NT2/D1 (cell line): ENCODE measurements at regions not wholly inside any gene's neighbourhood (a gene's known extent, or its start where the extent isn't known, plus 50 kb on each side); places are given as distances from the start of the nearest gene placed in this dataset.

Experiments used
- DNase-seq: peaks from one replicate; pipeline ENCODE4 v3.0.0-alpha.2; 2011; ENCODE audit warnings: low read depth, low spot score
- H3K27me3 ChIP-seq: 2 replicates; pipeline ENCODE4 v1.6.0; 2011; ENCODE audit warnings: mild to moderate bottlenecking; ENCODE audit not compliant: insufficient read length, insufficient read depth
- H3K36me3 ChIP-seq: 2 replicates; pipeline ENCODE4 v1.6.1; 2011; ENCODE audit warnings: mild to moderate bottlenecking, low read length, mixed read lengths; ENCODE audit not compliant: insufficient read depth, insufficient read length
- H3K4me1 ChIP-seq: 2 replicates; pipeline ENCODE4 v1.5.1; 2011; ENCODE audit not compliant: insufficient read depth, insufficient read length
- H3K4me3 ChIP-seq: 2 replicates; pipeline ENCODE4 v1.5.1; 2011; ENCODE audit warnings: low read depth; ENCODE audit not compliant: insufficient read length
- H3K9ac ChIP-seq: 2 replicates; pipeline ENCODE4 v1.6.0; 2011; ENCODE audit warnings: low read depth; ENCODE audit not compliant: insufficient read length
- H3K9me3 ChIP-seq: 2 replicates; pipeline ENCODE4 v1.5.1; 2011; ENCODE audit warnings: mild to moderate bottlenecking, low read length; ENCODE audit not compliant: insufficient read depth
- SUZ12 ChIP-seq: IDR thresholded peaks from 2 replicates; pipeline ENCODE4 v1.6.1; 2011; ENCODE audit not compliant: insufficient read length, insufficient read depth; ENCODE audit errors: extremely low read depth
- YY1 ChIP-seq: IDR thresholded peaks from 2 replicates; pipeline ENCODE4 v1.6.1; 2011; ENCODE audit not compliant: insufficient read length, insufficient read depth
- ZNF274 ChIP-seq: IDR thresholded peaks from 2 replicates; pipeline ENCODE4 v1.6.1; 2011; ENCODE audit warnings: mild to moderate bottlenecking, low read depth, low read length

- H3K36me3 ChIP-seq = no peaks in the 10 kb centered on the region
- no peak overlapping the region for H3K4me3 ChIP-seq
- no peaks in the 10 kb centered on the region for H3K9me3 ChIP-seq
- TF ChIP-seq ZNF274 (no peak), SUZ12 (no peak), YY1 (no peak)
- H3K9ac ChIP-seq = no peak overlapping the region
- no peaks in the 10 kb centered on the region for H3K4me1 ChIP-seq
- DNase-seq = no peak
- H3K27me3 ChIP-seq = no peaks in the 10 kb centered on the region
Observed at GRCh38 chr11:59008947-59009346, 69.7 kb downstream of the GLYATL1 start.

GRCh38 chr11:59009661-59010060 lies 70.4 kb downstream of the GLYATL1 start:
- Histone ChIP-seq H3K4me1 (no peaks in the 10 kb centered on the region), H3K4me3 (no peak overlapping the region), H3K27me3 (no peaks in the 10 kb centered on the region), H3K9me3 (0 out of 2 replicates have a peak, but pooled peaks cover 2% of the 10 kb centered on the region), H3K9ac (no peak overlapping the region), H3K36me3 (no peaks in the 10 kb centered on the region)
- no peak for DNase-seq
- TF ChIP-seq YY1 (no peak), SUZ12 (no peak)

- TF ChIP-seq SUZ12 (no peak), YY1 (no peak), ZNF274 (no peak)
- no peak for DNase-seq
- no peak overlapping the region for H3K9ac ChIP-seq
- peaks cover 12% of the 10 kb centered on the region; the same call in 1 of the 2 replicates for H3K9me3 ChIP-seq
- no peak overlapping the region for H3K4me3 ChIP-seq
- no peaks in the 10 kb centered on the region for H3K4me1 ChIP-seq
- H3K36me3 ChIP-seq = no peaks in the 10 kb centered on the region
- H3K27me3 ChIP-seq = no peaks in the 10 kb centered on the region
Observed at GRCh38 chr11:59010708-59011107, 71.4 kb downstream of the GLYATL1 start.

DNA sequence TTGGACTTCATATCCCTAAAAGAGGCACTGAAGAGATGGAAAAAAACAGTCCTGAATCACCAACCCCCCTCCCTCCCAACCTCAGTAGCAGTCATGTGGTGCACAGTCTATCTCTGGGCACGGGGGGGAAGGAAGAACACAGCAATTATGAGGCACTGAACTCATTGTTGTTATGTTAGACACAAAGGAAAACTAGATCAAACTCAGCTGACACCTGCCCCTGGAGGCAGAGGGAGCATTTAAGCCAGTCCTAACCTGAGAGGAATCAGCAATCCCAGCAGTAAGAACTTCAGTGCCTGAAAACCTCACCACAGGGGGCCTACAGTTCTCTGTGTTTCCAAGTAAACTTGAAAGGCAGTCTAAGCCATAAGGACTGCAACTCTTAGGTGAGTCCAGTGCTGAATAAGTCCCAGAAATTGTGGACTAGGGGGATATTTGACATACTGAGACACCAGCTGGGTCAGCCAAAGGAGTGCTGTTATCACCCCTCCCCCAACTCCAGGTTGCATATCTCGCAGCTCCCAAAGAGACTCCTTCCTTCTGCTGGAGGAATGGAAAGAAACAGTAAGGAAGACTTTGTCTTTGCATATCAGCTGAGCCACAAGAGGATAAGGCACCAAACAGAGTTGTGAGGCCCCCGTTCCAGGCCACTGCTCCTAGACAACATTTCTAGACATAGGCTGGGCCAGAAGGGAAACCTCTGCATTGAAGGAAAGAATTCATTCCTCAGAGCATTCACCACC lies 72.5 kb downstream of the GLYATL1 start:
- H3K36me3 ChIP-seq = no peaks in the 10 kb centered on the region
- peak; percentile 81 for DNase-seq
- H3K4me1 ChIP-seq = no peaks in the 10 kb centered on the region
- TF ChIP-seq ZNF274 = no peak
- TF ChIP-seq YY1 = no peak
- no peak overlapping the region for H3K9ac ChIP-seq
- H3K27me3 ChIP-seq = no peaks in the 10 kb centered on the region
- H3K9me3 ChIP-seq = peaks cover 12% of the 10 kb centered on the region; the same call in 1 of the 2 replicates
- H3K4me3 ChIP-seq = no peak overlapping the region

DNA sequence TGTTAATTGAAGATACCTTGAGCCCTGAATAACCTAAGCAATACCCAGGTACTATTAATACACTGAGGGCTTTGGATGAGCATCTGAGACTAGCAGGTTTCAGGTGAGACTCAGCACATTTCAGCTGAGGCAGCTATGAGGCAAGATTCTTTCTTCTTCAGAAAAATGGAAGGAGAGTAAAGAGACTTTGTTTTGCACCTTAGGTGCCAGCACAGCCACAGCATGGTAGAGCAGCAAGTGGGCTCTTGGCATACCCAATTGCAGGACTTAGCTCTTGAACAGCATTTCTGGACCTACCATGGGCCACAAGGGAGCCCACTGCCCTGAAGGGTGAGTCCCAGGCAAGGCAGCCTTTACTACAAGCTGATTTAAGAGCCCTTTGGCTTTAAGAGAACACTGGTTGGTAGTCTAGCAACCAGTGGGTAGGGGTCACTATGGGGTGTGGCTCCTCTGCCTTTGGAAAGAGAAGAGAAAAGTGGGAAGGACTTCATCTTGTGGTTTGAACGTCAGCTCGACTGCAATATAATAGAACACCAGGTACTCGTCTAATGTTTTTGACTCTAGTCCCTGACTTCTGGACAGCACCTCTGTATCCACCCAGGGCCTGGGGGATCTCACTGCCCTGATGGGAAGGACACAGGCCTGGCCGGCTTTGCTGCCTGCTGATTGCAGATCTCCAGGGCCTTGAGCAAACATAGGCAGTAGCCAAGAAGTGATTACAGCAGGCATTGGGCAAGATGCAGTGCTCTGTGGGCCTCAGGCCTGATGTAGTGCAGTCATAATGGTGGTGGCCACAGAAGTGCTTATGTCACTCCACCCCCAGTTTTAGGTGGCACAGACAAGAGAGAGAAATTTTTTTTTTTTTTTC lies 73.3 kb downstream of the GLYATL1 start:
- no peak overlapping the region for H3K9ac ChIP-seq
- no peak for DNase-seq
- no peak overlapping the region for H3K4me3 ChIP-seq
- H3K27me3 ChIP-seq = no peaks in the 10 kb centered on the region
- TF ChIP-seq YY1 (no peak), SUZ12 (no peak), ZNF274 (no peak)
- peaks cover 12% of the 10 kb centered on the region; the same call in 1 of the 2 replicates for H3K9me3 ChIP-seq
- H3K4me1 ChIP-seq = no peaks in the 10 kb centered on the region
- no peaks in the 10 kb centered on the region for H3K36me3 ChIP-seq

- TF ChIP-seq SUZ12 (no peak), YY1 (no peak), ZNF274 (no peak)
- H3K4me3 ChIP-seq = no peak overlapping the region
- DNase-seq = no peak
- H3K9ac ChIP-seq = no peak overlapping the region
- no peaks in the 10 kb centered on the region for H3K9me3 ChIP-seq
- H3K36me3 ChIP-seq = no peaks in the 10 kb centered on the region
- no peaks in the 10 kb centered on the region for H3K4me1 ChIP-seq
- no peaks in the 10 kb centered on the region for H3K27me3 ChIP-seq
Observed at GRCh38 chr11:59025097-59025496, 61.0 kb upstream of the GLYATL1B start.

DNA sequence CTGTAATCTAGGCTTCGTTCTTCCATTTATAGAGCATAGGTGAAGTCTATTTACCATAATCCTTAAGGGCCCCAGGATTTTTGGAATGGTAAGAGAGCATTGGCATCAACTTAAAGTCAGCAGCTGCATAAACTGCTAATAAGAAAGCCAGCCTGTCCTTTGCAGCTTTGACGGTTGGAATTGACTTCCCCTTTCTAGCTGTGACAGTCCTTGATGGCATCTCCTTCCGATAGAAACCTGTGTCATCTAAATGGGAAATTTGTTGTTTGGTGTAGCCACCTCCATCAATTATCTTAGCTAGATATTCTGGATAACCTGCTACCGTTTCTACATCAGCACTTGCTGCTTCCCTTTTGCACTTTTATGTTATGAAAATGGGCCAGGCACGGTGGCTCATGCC lies 58.0 kb upstream of the GLYATL1B start:
- Histone ChIP-seq H3K9me3 (no peaks in the 10 kb centered on the region), H3K4me1 (no peaks in the 10 kb centered on the region), H3K27me3 (no peaks in the 10 kb centered on the region), H3K9ac (no peak overlapping the region), H3K36me3 (no peaks in the 10 kb centered on the region), H3K4me3 (no peak overlapping the region)
- no peak for TF ChIP-seq ZNF274
- no peak for TF ChIP-seq SUZ12
- no peak for TF ChIP-seq YY1
- DNase-seq = no peak
